HFF-Myc (cell line): ENCODE measurements at regions not wholly inside any gene's neighbourhood (a gene's known extent, or its start where the extent isn't known, plus 50 kb on each side); places are given as distances from the start of the nearest gene placed in this dataset.

Source experiments
- DNase-seq: peaks from one replicate; pipeline ENCODE4 v3.0.0-alpha.2; 2011; ENCODE audit warnings: low read depth; ENCODE audit errors: extremely low read depth
- H3K4me3 ChIP-seq: replicated peaks from 2 replicates; pipeline ENCODE4 v1.5.1; 2011; ENCODE audit warnings: low read depth, mild to moderate bottlenecking, control low read depth, low read length
- CTCF ChIP-seq: IDR thresholded peaks from 2 replicates; pipeline ENCODE4 v1.5.1; 2012; ENCODE audit warnings: mild to moderate bottlenecking, low read depth, low read length, control low read depth; ENCODE audit errors: missing control alignments

DNA sequence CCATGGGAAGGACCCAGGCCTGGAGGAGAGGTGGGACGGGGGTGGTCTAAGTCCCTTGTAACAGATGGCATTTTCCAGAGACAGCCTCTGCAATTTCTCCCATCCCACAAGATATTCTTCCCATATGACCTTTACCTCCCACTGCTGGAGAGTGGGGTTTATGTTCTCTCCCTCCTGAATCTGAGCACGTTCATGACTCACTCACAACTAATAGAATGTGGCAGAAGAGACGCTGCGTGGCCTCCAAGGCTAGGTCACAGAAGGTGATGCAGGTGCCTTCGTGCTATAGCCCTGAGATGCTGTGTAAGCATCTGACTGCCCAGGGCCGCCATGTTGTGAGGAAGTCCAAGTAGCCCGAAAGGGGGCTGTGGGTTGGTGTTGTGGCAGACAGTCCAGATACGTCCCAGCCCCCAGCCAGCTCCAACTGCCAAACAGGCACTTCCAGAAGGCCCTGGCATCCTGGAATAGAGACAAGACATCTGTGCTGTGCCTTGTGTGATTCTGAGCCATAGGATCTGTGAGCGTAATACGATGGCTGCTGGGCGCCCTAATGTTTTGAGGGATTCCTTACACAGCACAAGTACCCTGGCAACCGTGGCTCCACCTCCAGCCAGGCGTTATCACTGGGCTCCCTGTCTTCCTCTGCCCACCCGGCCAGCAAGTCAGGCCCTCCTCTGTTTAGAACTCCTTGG lies 56.1 kb upstream of the NCOR2 start:
- DNase-seq, result no peak
- H3K4me3 ChIP-seq, result no peak overlapping the region
- TF ChIP-seq CTCF, result no peak

DNA sequence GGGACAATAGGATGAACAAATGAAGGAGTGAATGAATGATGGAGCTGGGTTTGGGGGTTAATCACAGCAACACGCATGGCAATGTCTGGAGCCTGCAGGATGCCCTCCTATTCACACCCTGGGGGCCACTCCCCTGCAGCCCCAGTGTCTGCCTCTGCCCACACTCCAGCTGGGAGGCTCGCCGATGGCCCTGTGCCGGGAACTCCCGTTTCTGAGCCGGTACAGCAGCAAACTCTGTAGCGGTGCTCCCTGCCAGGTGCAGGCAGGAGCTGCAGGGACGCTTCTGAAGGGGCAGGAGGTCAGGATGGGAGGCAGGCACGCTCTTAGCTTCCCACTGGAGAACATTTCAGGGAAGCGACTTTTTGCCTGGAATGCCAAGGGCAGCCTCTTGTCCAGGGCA lies 55.4 kb upstream of the NCOR2 start:
- DNase-seq, result no peak
- no peak overlapping the region for H3K4me3 ChIP-seq
- no peak for TF ChIP-seq CTCF

GRCh38 chr12:124622331-124622730 lies 54.9 kb upstream of the NCOR2 start:
- DNase-seq, result no peak
- TF ChIP-seq CTCF, result no peak
- no peak overlapping the region for H3K4me3 ChIP-seq

DNA sequence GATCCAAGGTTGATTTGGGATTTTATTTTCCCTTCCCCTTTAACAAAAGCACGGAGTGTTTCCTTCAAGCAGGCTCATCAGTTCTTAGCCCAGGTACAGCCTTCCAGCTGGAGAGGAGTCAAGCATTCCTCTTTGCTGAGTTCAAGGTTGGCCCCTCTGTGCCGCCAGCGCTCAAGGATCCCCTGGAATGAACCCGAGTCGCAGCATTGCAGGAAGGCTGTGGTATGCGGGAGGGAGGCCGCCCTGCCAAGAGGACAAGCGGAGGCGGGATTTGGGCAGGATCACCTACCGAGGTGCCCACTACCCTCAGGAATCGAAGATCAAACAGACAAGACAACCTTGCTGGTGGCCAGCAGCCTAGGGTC lies 53.9 kb upstream of the NCOR2 start:
- no peak overlapping the region for H3K4me3 ChIP-seq
- no peak for TF ChIP-seq CTCF
- no peak for DNase-seq

DNA sequence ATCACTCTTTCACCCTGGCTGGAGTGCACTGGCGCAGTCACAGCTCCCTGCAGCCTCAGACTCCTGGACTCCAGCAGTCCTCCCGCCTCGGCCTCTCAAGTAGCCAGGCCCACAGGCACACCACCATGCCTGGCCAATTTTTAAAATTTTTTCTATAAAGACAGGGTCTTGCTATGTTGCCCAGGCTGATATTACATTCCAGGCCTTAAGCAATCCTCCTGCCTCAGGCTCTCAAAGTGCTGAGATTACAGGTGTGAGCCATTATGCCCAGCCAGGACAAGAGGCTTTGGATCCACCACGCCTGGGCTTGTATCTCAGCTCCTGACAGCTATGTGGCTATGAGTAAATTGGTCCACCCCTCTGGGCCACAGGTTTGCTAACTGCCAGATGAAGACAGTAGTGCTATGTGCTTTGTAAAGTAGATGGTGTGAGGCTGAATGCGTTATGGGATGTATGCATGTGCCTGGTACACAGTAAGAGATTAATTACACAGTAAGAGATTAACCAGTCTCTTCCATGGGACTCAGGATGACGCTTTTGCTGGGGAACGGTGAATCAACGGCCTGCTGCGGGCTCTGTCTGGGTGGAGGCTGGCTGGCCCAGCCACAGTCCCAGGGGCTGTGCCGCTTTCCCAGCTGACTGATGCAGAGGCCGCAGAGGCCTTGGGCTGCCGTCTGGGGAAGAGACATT lies 53.3 kb upstream of the NCOR2 start:
- DNase-seq, result no peak
- TF ChIP-seq CTCF, result no peak
- no peak overlapping the region for H3K4me3 ChIP-seq

DNA sequence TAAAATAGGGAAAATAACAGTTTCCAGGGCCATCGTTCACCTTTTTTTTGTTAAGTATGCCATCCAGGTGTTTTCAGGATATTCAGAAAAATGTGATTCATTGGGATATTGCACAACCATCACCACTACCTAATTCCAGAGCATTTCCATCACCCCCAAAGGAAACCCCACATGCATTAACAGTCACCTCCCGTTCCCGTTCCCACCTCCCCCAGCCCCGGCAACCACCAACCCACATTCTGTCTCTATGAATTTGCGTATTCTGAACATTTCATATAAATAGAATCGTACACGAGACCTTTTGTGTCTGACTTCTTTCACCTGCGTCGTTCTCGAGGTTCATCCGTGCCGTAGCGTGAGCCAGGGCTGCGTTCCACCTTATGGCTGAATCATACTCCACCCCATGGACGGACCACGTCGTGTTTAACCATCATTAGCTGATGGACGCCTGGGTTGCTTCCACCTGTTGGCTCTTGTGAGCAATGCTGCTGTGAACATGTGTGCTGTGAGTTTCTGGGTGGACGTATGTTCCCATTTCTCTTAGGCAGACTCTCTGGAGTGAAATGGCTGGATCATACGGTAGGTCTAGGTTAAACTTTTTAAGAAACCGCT lies 51.0 kb upstream of the NCOR2 start:
- no peak for TF ChIP-seq CTCF
- H3K4me3 ChIP-seq, result no peak overlapping the region
- DNase-seq, result no peak
